Stomach (tissue), 4 donors: ENCODE measurements at regions not wholly inside any gene's neighbourhood (a gene's known extent, or its start where the extent isn't known, plus 50 kb on each side); places are given as distances from the start of the nearest gene placed in this dataset.

Experiments used
- CTCF ChIP-seq, 7 experiments: fragments of 450-650 bp in 4 of 7; fragments of 200-600 bp in 3 of 7; sonication (generic) in 3 of 7; IDR thresholded peaks; one replicate each; pipeline ENCODE4 v1.5.1; 2016 to 2019; ENCODE audit warnings: antibody characterized with exemption in 7 of 7, control low read depth in 2 of 7, mild to moderate bottlenecking in 1 of 7
- EP300 ChIP-seq: sonication (generic); formaldehyde crosslinking; IDR thresholded peaks from one replicate; pipeline ENCODE4 v1.6.1; 2017; ENCODE audit warnings: antibody characterized with exemption
- POLR2A ChIP-seq, 4 donors: fragments of 450-650 bp; IDR thresholded peaks; one replicate each; pipeline ENCODE4 v1.6.1; 2016; ENCODE audit warnings: antibody characterized with exemption in 4 of 4, control low read depth in 2 of 4, mild to moderate bottlenecking in 1 of 4, moderate library complexity in 1 of 4
- POLR2AphosphoS5 ChIP-seq, 3 donors: sonication (generic); formaldehyde crosslinking; IDR thresholded peaks; one replicate each; pipeline ENCODE4 v1.6.1; 2016; ENCODE audit warnings: antibody characterized with exemption in 3 of 3

GRCh38 chr6:66429210-66429609, 722.2 kb upstream of the EYS start:
- TF ChIP-seq POLR2AphosphoS5 (IDR thresholded peaks at IDR 0.05) (no peak), CTCF (IDR thresholded peaks at IDR 0.05) (no peak), POLR2A (IDR thresholded peaks at IDR 0.05) (no peak), EP300 (no peak)
